Heart left ventricle (tissue), 16 donors: ENCODE measurements at regions not wholly inside any gene's neighbourhood (a gene's known extent, or its start where the extent isn't known, plus 50 kb on each side); places are given as distances from the start of the nearest gene placed in this dataset.

Experiments used
- ATAC-seq, 4 donors: fragments of 200-7000 bp; cut with Tn5 transposase; one replicate each; pipeline ENCODE4 v1.9.1; 2020 to 2022; ENCODE audit warnings: moderate library complexity in 4 of 4, mild to moderate bottlenecking in 3 of 4, moderate number of reproducible peaks in 1 of 4
- DNase-seq, 5 donors: peaks; one replicate each; pipeline ENCODE4 v3.0.0-alpha.2; 2020
- H3K27ac ChIP-seq, 12 donors: fragments of 200-600 bp; sonication (generic) in 4 of 12; one replicate each; pipeline versions ENCODE4 v1.5.0 to v1.8.0; 2016 to 2022; ENCODE audit warnings: mild to moderate bottlenecking in 2 of 12
- H3K27me3 ChIP-seq, 9 donors: fragments of 200-600 bp; sonication (generic) in 2 of 9; one replicate each; pipeline versions ENCODE4 v1.5.1 to v1.8.0; 2016 to 2022; ENCODE audit warnings: mild to moderate bottlenecking in 3 of 9
- H3K36me3 ChIP-seq, 9 donors: fragments of 200-600 bp; sonication (generic) in 2 of 9; one replicate each; pipeline versions ENCODE4 v1.5.0 to v1.8.0; 2018 to 2022; ENCODE audit warnings: mild to moderate bottlenecking in 2 of 9
- H3K4me1 ChIP-seq, 12 donors: fragments of 200-600 bp; sonication (generic) in 4 of 12; one replicate each; pipeline versions ENCODE4 v1.5.0 to v1.8.0; 2016 to 2022; ENCODE audit warnings: mild to moderate bottlenecking in 3 of 12
- H3K4me3 ChIP-seq, 12 donors: fragments of 200-600 bp; sonication (generic) in 4 of 12; one replicate each; pipeline versions ENCODE4 v1.5.0 to v1.8.0; 2017 to 2022; ENCODE audit warnings: mild to moderate bottlenecking in 9 of 12, moderate library complexity in 4 of 12
- H3K9me3 ChIP-seq, 12 donors: fragments of 200-600 bp; sonication (generic) in 4 of 12; one replicate each; pipeline versions ENCODE4 v1.5.0 to v1.8.0; 2016 to 2022; ENCODE audit warnings: mild to moderate bottlenecking in 1 of 12
- CTCF ChIP-seq, 12 donors: fragments of 200-600 bp; sonication (generic) in 4 of 12; IDR thresholded peaks; one replicate each; pipeline versions ENCODE4 v1.5.0 to v1.8.0; 2018 to 2022; ENCODE audit warnings: antibody characterized with exemption in 12 of 12, mild to moderate bottlenecking in 5 of 12
- POLR2A ChIP-seq, 2 donors: fragments of 450-650 bp; IDR thresholded peaks; one replicate each; pipeline ENCODE4 v1.6.1; 2017; ENCODE audit warnings: antibody characterized with exemption in 2 of 2, mild to moderate bottlenecking in 2 of 2, moderate library complexity in 2 of 2
- WGBS, 4 donors: extraction: QIAGEN DNeasy Blood & Tissue Kit in 2 of 4; methylation state at CpG; one replicate each; pipeline versions ENCODE4 v1.1.5 to v1.1.7; 2013 to 2018; 5-methylcytosine and 5-hydroxymethylcytosine counted together
- intact Hi-C, 10 donors: fragments of 100-400 bp; cut with DNase I; formaldehyde crosslinking; loops; one replicate each; pipeline versions ENCODE4 v1.11.1 to v1.14.2; 2022
- donor health status: ischemic (EF 13 %, LVEDD 7.1; RV severe dilation, severe dysfunction).
- donor health status: healthy with polysubstance abuse.
- donor health status: DM: no; HTN: yes; CAD: no.
- donor health status: DM: no; HTN: no; CAD: no.
- donor health status: ischemic (EF 25% LVEDD 6.9; RV normal size, moderate dysfunction).
- donor health status: ischemic (EF 25% LVEDD 5.7; RV mildly dilated, moderate dysfunction).
- donor health status: healthy.
- donor health status: DM: yes; HTN: yes; CAD: no.
- donor health status: ischemic (EF 35%, LVEDD 5.7; RV mildly dilated, moderate dysfunction).
- donor health status: nonischemic (EF 11% LVEDD 7.7; RV severe dilation, severe dysfunction).
- donor health status: DM: yes; HTN: yes; CAD: no.
- donor health status: PGD.
- donor health status: ischemic (EF 29% LVEDD 5.4; RV normal size, mild dysfunction).
- donor health status: nonischemic (EF 23%, LVEDD 6.1; RV moderate dilation, normal function).

GRCh38 chr2:40550085-40550484, 98.2 kb upstream of the SLC8A1 start:
- H3K36me3 ChIP-seq, result no peaks in the 10 kb centered on the region
- H3K27ac ChIP-seq, result peak overlapping the region in 4 of 12 donors; percentile 36 to 81 (median 60)
- H3K27me3 ChIP-seq, result no peaks in the 10 kb centered on the region
- ATAC-seq (no peak), DNase-seq (no peak)
- 90 to 97% (median 93%) methylated on average over 1 of the region's 1 CpG for WGBS, 4 donors
- no peaks in the 10 kb centered on the region for H3K9me3 ChIP-seq
- H3K4me1 ChIP-seq, result peaks cover 0 to 12% (median 1%) of the 10 kb centered on the region in 12 donors
- no peak for TF ChIP-seq POLR2A (IDR thresholded peaks at IDR 0.05)
- TF ChIP-seq CTCF (IDR thresholded peaks at IDR 0.05), result no peak
- intact Hi-C loops, result loop anchor here (5.0 to 10.0 kb wide), 11 partner anchors 38 to 638 kb away; partner anchors contain the start of gene SLC8A1 (in 4 of the 10)
- no peak overlapping the region for H3K4me3 ChIP-seq

- DNase-seq (no peak), ATAC-seq (peak in 3 of 4 donors; percentile 59 to 69 (median 64))
- Histone ChIP-seq H3K27me3 (no peaks in the 10 kb centered on the region), H3K36me3 (no peaks in the 10 kb centered on the region), H3K9me3 (no peaks in the 10 kb centered on the region), H3K4me3 (no peak overlapping the region), H3K27ac (peak overlapping the region in 9 of 12 donors; percentile 5 to 81 (median 60)), H3K4me1 (peaks cover 0 to 12% (median 1%) of the 10 kb centered on the region in 12 donors)
- intact Hi-C loops, result loop anchor here (5.0 to 10.0 kb wide), 11 partner anchors 39 to 639 kb away; partner anchors contain the start of gene SLC8A1 (in 4 of the 10)
- 50 to 66% (median 59%) methylated on average over 3 of the region's 3 CpGs for whole genome bisulfite sequencing, 4 donors
- TF ChIP-seq POLR2A (IDR thresholded peaks at IDR 0.05) (no peak), CTCF (IDR thresholded peaks at IDR 0.05) (no peak)
These were observed 99.2 kb upstream of the SLC8A1 start for GRCh38 chr2:40551081-40551480.

- no peaks in the 10 kb centered on the region for H3K9me3 ChIP-seq
- WGBS, 4 donors, result 38 to 40% (median 39%) methylated on average over 5 of the region's 5 CpGs
- DNase-seq, result peak in 4 of 5 donors; percentile 48 to 74 (median 64)
- H3K27ac ChIP-seq, result peak overlapping the region in 2 of 12 donors; percentile 55 to 60
- intact Hi-C loops, result loop anchor here (2.0 to 10.0 kb wide), 14 partner anchors 42 to 642 kb away; partner anchors contain the start of gene SLC8A1 (in 6 of the 10)
- TF ChIP-seq POLR2A (IDR thresholded peaks at IDR 0.05) (no peak), CTCF (IDR thresholded peaks at IDR 0.05) (peak; percentile 81 to 96 (median 90))
- peak in 3 of 4 donors; percentile 81 to 83 (median 83) for ATAC-seq
- H3K4me1 ChIP-seq, result peaks cover 0 to 11% (median 0%) of the 10 kb centered on the region in 12 donors
- no peaks in the 10 kb centered on the region for H3K36me3 ChIP-seq
- H3K4me3 ChIP-seq, result peak overlapping the region in 2 of 12 donors; percentile 3 to 24
- H3K27me3 ChIP-seq, result no peaks in the 10 kb centered on the region
These were observed 102.9 kb upstream of the SLC8A1 start for GRCh38 chr2:40554665-40555294.

DNA sequence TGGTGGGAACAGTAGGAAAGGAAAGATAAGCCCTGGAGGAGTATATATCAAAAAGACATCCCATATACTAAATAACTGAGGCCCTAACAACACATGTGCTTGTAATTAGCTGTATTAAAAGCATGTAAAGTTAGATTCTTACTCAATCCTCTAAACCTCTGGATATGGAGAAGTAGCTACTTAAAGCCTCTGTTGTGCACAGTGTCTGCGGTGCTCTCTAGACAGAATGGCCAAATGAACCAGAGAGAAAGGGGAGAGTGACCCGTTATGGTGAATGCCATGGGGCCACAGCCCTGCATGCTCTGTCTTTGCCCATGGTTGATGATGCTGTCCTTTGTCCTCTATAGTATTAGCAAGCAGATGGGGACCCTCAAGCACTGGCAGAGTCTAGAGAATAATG, 104.4 kb upstream of the SLC8A1 start:
- WGBS, 4 donors, result 39 to 82% (median 43%) methylated on average over 2 of the region's 2 CpGs
- Histone ChIP-seq H3K4me1 (peaks cover 0 to 11% (median 0%) of the 10 kb centered on the region in 12 donors), H3K27ac (peak overlapping the region in 1 of 12 donors; percentile 6), H3K36me3 (no peaks in the 10 kb centered on the region), H3K4me3 (no peak overlapping the region), H3K9me3 (no peaks in the 10 kb centered on the region), H3K27me3 (no peaks in the 10 kb centered on the region)
- ATAC-seq, result peak in 1 of 4 donors; percentile 16
- DNase-seq, result no peak
- TF ChIP-seq CTCF (IDR thresholded peaks at IDR 0.05) (no peak), POLR2A (IDR thresholded peaks at IDR 0.05) (no peak)
- intact Hi-C loops, result loop anchor here in 9 of 10 donors (5.0 to 10.0 kb wide), 6 partner anchors 104 to 644 kb away; partner anchors contain the start of gene SLC8A1 (in 2 of the 9)
